HG02678 (cell line): ENCODE measurements at regions not wholly inside any gene's neighbourhood (a gene's known extent, or its start where the extent isn't known, plus 50 kb on each side); places are given as distances from the start of the nearest gene placed in this dataset.

Experiments used
- ATAC-seq: cut with Tn5 transposase; IDR thresholded peaks from one replicate; pipeline ENCODE4 v1.9.1; 2021; ENCODE audit warnings: mild to moderate bottlenecking, moderate library complexity; ENCODE audit not compliant: unreplicated experiment

DNA sequence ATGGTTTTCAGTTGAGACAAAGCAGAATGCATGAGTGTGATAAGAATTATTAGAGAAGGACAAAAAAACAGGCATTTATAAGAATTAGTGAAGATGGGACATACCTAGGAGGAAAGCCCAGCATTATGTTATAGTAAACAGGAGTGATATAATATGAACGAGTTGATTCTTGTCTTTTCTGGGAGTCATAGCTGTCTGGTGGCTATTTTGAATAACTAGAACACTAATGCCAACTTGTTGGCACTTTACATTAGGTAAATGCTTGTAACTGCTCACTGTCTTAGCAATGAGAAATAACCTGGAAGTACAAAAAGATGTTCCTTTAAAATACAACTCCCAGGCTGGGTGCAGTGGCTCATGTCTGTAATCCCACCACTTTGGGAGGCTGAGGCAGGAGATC is 540.8 kb upstream of the SPHKAP start:
- ATAC-seq, result no peak

DNA sequence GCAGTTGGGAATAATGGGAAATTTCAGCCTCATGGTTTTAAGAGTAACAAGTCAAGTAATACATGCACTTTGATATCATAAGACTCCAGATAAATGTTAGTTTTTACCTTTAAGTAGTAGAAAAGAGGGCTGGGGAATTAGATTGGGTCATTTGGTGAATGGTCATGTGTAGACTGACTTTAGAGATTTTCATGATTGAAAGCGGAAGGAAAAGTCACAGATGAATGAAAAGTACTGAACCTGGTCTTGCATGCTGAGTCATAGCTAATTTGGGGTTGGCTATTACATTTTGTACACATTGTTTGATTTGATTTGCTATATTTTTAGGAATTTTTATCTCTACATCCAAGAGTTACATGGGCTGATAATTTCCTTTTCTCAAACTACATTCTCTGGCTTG is 539.4 kb upstream of the SPHKAP start:
- ATAC-seq, result no peak

DNA sequence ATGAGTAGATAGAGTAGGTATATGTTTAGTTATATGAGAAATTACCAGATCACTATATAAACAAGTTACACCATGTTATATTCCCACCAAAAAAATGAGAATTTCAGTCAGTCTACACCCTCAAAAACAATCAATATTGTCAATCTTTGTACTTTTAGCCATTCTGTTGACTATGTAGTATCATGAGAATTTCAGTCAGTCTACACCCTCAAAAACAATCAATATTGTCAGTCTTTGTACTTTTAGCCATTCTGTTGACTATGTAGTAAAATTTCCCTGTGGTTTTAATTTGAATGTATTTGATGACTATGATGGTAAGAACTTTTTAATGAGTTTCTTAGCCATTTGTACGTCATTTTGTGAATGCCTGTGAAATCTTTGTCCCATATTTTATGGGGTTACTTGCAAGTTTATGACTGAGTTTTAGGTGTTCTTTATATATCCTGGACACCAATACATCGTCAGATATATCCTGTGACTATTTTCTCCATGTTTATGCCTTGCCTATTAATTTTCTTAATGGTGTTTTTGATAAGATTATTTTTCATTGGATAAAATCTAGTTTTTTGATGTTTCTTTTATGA is 528.4 kb upstream of the SPHKAP start:
- no peak for ATAC-seq

DNA sequence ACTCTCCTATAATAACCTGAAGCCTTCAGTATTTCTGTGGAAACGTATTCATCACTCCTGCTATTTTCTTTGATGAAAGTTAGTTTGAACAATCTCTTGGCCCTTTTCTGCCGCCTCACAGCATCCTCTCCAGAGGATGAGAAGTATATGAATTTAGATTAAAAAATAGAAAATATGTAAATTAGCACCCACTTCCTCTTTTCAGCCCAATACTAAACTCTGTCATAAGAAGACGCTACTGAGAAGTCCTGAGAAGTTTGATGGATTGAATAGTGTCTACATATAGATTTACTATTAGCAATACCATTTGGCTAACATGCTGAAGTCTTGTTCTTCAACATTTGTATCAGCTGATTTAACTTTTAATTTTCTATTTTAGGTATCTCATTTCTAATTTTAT is 526.4 kb upstream of the SPHKAP start:
- no peak for ATAC-seq

DNA sequence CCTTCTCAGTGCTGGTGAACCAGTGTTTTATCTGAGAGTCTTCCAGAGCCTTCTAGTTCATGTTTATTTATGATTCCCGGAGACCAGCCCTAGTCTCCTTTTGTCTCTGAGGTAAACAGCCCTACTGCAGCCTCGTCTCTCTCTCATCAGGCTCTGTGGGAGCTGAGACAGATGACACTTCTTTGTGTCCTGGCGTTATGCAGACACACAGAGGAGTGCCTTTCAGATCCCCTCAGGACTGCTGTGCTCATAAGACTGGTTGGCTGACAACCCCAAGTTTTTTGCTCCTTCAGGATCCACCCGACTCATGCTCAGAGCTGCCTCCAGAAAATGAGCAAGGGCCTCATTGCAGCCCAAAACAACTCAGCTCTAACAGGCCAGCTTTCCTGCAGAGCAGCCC is 523.8 kb upstream of the SPHKAP start:
- no peak for ATAC-seq

DNA sequence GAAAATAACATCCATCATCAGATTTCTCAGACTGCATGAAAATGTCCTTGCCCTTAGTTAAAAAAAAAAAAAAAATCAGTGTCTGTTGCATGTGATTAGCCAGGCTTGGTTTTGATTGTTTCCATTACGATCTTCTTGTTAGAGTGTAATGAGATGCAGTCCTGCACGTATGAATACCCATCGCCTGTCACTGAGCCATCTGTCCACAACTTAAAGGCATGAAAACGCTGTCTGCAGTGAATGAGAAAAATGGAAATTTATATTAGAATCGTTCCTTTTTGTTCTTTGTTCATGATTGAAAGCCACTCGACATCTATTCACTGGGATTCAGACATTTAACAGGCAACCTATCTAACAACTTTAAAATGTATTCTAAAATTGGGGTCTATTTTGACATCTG is 521.7 kb upstream of the SPHKAP start:
- no peak for ATAC-seq

DNA sequence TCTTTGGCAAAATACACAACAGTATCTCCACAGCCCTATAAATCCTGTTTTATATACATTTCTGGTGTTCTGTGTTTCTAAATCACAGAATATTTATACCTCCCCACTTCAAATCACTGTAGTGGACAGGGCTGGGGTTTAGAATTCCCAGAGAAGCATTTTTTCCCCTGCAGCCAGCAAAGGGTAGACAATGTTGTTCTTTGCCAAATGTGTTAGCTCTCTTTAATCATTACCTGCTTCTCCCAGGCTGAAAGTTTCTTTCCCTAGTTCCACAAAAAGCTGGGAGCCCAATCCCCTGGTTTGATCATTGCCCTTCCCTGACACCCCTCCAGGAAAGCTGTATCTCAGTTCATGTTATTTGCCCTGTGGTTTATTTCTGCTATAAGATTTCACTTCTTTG is 520.0 kb upstream of the SPHKAP start:
- ATAC-seq, result no peak

DNA sequence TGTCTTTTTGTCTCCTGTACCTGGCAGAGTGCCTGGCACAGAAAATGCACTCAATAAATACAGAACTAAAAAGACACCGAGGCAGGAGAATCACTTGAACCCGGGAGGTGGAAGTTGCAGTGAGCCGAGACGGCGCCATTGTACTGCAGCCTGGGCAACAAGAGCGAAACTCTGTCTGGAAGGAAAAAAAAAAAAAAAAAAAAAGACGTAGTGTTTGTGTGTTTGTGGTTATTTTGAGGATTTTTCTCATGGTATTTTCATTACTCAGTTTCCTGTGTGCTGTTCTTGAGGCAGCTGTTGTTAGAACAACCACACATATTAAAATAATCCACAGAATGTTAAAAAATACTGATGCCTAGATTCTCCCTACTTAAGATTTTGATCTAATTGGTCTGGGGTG is 519.2 kb upstream of the SPHKAP start:
- ATAC-seq, result no peak

DNA sequence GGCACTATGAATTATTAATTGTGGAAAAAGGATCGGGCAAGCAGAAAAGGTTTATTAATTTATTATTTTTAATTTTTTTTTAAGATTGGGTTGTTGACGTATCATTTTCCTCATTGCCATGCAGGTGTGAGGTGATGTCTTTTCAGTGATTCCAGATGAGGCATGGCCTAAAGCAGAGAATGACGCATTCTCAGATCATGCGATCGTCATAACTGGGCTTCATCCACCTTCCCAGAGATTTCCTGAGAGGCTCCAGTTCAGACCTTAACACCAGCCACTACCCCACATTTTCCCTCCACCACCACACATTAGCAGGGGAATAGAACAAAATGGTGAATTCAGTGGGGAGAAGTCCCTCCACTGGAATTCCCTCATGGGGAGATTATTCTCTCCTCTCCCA is 518.4 kb upstream of the SPHKAP start:
- no peak for ATAC-seq

DNA sequence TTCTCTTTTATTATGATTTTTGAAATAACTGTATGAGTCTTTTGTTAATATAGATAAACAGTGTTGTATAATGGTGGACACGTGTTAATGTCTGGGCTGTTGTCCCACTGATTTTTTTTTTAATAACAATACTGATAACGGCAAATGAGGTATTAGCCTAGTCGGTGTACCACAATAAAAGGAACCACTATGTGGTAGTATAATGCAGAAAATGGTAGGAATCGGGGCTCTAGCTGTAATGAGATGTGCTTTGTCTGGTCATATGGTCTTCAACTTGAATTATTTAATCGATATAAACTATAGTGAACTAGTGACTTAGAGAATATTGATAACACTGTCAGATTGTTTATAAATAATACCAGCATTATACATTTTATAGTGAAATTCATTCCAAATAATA is 517.9 kb upstream of the SPHKAP start:
- ATAC-seq, result no peak

DNA sequence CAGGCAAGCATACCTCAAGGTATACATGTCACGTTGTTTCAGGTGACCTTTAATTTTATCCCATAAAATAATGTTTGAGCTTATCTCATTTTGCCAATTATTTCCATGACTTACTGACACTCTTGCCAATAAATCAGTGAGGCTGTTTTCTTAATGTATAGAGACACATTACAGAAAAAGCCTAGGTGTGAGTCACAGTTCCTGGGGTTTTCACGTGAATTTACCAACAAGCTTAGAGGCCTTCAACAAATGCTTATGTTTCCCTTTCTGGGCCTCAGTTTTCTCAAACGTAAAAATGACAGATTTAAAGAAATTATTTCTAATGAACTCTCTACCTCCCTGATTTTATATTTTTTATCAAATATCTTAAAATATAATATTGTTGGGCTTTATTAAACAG is 517.5 kb upstream of the SPHKAP start:
- ATAC-seq, result no peak

DNA sequence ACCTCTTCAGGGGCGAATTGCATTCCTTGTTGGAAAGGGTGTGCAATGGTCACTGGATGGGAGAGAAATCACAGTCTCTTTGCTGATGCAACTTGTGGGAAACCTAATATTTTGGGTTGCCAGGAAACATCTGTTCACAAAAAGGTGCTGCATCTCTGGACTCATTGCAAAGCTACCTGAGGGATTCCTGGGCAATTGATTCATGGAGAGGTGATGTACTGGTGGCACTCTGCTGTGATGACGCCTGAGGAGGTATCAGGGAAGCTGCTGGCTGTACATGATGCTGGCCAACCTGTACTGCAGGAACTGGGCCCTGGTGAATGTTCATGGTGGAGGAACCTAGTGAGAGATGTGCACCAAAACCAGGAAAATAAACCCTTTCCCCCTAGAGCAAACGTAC is 516.0 kb upstream of the SPHKAP start:
- ATAC-seq, result no peak

DNA sequence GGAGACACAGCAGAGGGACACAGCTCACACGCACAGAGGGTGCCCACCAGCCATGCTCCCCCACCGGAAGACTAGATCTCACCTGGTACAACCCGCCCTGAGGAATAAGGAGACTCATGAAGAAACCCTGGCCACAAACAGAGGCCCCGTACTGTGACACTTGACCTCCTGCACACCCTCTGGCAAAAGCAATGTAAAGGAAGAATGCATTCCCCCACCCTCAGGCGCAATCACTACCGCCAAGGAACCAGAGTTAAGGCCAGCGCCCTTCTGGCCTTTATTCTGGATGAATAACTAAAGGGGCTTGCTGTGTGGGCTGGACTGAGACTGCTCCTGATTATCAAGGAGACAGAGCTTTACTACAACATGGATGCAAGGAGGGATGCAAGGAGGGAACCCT is 509.2 kb upstream of the SPHKAP start:
- ATAC-seq, result no peak

DNA sequence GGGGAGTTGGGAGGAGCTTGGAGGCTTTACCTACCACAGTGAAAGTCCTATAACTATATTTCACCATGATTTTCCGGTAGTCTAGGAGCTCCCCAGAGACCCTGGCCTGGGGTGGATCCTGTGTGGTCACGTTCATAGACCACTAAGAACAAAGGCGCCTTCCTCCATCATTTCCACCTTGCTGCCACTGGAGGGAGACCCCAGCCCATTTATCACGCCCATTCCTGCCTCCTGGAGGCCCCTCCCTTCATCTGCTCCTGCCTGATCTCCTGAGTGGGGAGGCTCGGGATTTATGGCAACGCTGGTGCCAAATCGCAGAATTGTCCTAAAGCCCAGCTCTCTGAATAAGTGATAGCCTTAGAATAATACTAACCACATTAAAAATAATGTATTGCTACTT is 507.6 kb upstream of the SPHKAP start:
- no peak for ATAC-seq

DNA sequence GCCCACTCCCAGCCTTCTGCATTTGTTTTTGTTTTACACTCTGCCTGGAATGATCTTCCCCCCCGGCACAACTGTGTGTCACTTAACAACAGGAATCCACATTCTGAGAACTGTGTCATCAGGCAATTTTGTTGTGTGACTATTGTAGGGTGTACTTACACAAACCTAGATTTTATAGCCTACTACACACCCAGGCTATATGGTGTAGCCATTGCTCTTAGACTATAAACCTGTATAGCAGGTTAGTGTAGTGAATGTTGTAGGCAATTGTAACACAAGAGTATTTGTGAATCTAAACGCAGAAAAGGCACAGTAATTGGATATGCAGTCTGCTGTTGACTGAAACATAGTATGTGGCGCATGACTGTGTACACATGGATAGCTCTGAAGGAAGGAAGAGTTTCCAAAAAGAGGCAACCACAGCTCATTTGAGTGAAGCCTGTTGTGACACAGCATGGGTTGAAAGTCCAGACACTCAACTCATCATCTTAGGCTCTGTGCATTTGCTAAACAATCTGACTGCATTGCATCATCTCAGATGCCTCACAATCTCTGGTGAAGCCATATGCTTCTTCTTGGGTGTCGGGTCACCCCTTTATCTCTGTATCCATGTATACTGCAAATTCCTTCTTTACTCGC is 506.6 kb upstream of the SPHKAP start:
- ATAC-seq, result no peak

DNA sequence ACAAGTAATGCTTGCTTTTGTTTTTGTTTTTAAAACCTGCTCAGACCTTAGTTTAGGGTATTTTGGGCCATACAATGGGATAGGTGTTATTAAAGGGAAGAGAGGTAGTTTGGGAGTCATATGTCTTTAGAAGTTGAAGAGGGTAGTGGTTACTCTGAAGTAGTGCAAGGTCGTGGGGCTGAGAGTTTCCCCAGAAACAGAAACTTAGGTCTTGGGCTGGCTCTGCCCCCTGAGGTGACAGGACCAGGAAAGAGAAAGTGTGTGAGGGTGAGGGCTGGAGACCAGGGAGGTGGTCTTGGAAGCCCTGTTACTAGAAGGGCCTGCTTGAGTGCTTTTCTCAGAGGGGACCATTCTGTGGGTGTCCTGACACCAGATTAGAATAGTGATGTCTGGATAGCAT is 500.5 kb upstream of the SPHKAP start:
- ATAC-seq, result no peak

DNA sequence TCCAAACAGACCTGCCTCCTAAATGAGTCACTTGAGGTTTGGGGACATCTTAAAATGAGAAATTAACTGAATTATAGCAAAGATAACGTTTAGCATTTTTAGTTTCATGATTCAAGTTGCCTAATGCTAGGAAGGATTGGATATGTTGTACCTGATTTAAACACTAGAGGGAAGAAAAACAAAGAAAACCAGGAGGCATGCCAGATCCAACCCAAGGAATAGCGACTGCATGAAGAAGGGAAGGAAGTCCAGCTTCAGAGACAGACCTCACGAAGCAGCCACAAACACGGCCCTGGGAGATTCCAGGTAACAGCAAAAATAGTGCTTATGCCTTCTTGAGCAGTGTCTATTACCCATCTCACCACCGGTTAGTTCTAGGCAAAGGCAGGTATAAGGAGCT is 499.9 kb upstream of the SPHKAP start:
- ATAC-seq, result no peak

DNA sequence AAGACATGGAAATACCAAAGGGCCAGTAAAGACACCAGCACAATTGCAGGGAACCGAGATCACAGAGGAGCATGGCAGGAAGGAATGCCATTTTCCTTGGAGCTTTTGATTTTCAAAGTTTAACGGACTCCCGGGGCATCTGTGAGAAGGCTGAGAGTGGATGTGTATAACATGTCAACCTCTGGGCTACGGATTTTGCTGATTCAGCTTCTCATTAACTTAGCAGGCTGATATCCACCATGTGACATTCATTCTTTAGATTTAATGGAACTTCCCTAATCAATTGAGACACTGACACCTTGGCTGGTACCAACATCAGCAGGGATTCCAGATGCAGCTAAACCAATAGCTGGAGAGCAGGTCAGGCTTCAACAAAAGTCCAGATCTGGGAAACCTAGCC is 496.6 kb upstream of the SPHKAP start:
- ATAC-seq, result no peak

DNA sequence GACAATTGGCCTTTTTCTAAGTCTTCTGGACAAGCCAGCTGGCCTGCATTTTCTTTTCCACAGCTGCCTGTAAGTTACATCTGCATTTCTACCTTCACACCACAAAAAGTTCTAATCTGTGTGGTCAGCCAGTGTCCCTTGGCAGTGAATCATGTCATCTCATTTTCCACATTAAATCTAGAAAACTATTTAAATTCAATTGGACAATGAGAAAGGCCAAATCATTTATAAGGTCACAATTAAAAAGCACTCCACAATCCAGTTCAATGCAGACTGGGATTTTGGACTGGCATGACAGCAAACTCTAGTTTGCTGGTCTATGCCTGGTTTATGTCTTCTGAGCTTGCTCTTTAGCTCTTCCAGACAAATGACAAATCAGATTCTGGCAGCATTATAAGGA is 494.2 kb upstream of the SPHKAP start:
- ATAC-seq, result no peak

DNA sequence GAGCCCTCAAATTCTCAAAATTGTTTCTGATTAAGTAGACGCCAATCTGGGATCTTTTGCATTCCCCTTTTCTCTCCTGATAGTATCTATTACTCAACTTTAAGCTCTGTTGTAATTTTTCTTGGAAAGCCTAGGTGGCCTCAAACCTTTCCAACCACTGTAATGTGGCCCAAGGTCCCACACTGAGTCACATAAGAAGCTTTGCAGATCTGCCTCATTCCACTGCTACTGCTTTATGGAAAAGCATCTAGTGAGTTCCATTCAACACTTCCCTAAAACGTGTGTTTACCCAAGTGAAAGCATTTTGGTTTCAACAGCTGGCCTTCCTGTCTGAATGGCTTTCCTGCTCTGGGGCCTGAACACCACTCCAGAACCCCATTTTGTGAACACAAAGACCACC is 493.6 kb upstream of the SPHKAP start:
- ATAC-seq, result no peak

DNA sequence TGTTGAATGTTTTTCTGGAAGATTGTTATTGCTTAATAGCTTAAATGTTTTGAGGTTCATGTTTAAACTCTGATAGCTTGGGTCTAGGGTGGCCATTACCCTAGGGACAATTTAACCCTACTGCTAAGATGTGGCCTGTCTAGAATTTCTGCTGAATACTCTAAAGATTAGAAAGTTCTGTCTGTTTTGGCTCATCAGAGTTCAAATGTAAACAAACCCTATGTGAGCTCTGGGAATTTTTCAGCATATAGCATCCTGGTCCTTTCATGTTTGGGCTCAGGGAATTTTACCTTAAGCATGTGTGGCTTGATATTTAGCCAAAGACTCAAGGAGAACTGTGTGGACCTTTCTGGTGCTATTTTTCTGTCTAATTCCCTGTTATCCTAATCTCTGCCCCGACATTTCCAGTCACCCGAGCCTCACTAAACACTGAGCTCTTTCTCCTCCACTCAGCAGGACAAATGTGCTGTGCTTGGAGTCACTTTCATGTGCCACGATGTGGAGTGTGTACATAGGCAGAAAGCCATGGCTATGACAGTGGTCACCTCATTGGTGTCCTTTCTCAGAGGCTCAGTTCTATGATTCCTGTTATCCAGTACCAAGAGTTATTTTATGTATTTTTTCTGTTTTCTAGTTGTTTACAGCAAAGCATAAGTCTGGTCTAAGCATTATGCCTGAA is 492.5 kb upstream of the SPHKAP start:
- ATAC-seq, result no peak

DNA sequence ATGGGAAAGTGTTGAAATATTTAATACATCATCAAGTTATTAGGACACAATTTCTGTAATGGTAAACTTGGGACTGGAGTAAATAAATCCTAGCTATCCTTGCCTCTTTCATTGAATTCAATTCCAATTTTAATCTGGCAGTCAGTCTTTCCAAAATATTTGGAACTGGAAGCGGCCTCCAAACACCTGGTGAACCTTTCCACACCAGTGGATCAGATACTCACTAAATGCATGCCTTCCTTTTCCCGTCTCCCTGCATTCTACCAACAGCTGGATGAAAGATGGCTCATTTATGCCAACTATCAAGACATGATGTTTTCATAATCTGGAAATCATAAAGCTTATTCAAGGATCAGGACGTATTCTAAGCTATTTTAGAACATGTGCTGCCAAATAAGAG is 488.2 kb upstream of the SPHKAP start:
- ATAC-seq, result no peak

DNA sequence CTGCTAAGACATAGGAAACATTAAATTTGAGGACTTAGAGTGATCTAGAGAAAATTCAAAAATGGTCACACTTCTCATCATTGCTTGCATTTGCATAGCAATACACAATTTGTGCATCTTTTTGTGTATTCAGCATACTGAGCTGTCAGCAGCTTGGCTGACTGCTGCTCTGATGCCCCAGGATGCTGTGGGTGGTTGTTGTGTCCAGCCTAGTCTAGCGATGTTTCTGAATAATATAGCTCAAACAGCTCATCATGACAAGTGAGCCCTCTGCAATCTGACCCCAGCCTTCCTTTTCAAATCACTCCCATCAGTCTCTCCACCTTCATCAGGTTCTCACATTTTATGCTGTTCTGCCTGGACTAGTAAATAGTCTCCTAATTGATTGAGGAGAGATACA is 483.7 kb upstream of the SPHKAP start:
- ATAC-seq, result no peak
